DOHH2 (cell line): ENCODE measurements at regions not wholly inside any gene's neighbourhood (a gene's known extent, or its start where the extent isn't known, plus 50 kb on each side); places are given as distances from the start of the nearest gene placed in this dataset.

Experiments
- H3F3A ChIP-seq: fragments of 200-600 bp; sonication (generic), shearing (Covaris generic); 2 replicates; pipeline ENCODE4 v1.6.0; 2016; ENCODE audit warnings: antibody characterized with exemption, mild to moderate bottlenecking; ENCODE audit not compliant: control insufficient read depth, insufficient read depth
- H3K27ac ChIP-seq: fragments of 200-600 bp; sonication (generic); 2 replicates; pipeline ENCODE4 v1.5.1; 2014; ENCODE audit warnings: low read depth, mild to moderate bottlenecking, low read length, moderate library complexity
- H3K27me3 ChIP-seq: fragments of 200-600 bp; sonication (generic); 2 replicates; pipeline ENCODE4 v1.6.1; 2014; ENCODE audit warnings: mild to moderate bottlenecking, low read length, mixed read lengths; ENCODE audit not compliant: control insufficient read depth
- H3K36me3 ChIP-seq: fragments of 200-600 bp; sonication (generic); 2 replicates; pipeline ENCODE4 v1.6.1; 2014; ENCODE audit warnings: mild to moderate bottlenecking, low read length, moderate library complexity, mixed read lengths; ENCODE audit not compliant: control insufficient read depth
- H3K4me1 ChIP-seq: fragments of 200-600 bp; sonication (generic); 2 replicates; pipeline ENCODE4 v1.6.1; 2014; ENCODE audit warnings: mild to moderate bottlenecking, low read length, mixed read lengths; ENCODE audit not compliant: control insufficient read depth
- H3K4me2 ChIP-seq: fragments of 200-600 bp; sonication (generic); 2 replicates; pipeline ENCODE4 v1.6.0; 2014; ENCODE audit warnings: mild to moderate bottlenecking, low read length, moderate library complexity
- H3K4me3 ChIP-seq: fragments of 200-600 bp; sonication (generic); 2 replicates; pipeline ENCODE4 v1.5.1; 2014; ENCODE audit warnings: mild to moderate bottlenecking, low read length, mixed read lengths
- H3K79me2 ChIP-seq: fragments of 200-600 bp; sonication (generic); 2 replicates; pipeline ENCODE4 v1.6.1; 2014; ENCODE audit warnings: mild to moderate bottlenecking, low read length, mixed read lengths; ENCODE audit not compliant: control insufficient read depth
- H3K9me2 ChIP-seq: fragments of 200-600 bp; sonication (generic); replicated peaks from 2 replicates; pipeline ENCODE4 v1.6.1; 2014; ENCODE audit warnings: mild to moderate bottlenecking, low read length, mixed read lengths; ENCODE audit not compliant: control insufficient read depth
- H3K9me3 ChIP-seq: fragments of 200-600 bp; sonication (generic); 2 replicates; pipeline ENCODE4 v1.6.1; 2014; ENCODE audit warnings: antibody characterized with exemption, low read length, mixed read lengths; ENCODE audit not compliant: control insufficient read depth, insufficient read depth
- H4K20me1 ChIP-seq: fragments of 200-600 bp; sonication (generic); 2 replicates; pipeline ENCODE4 v1.6.0; 2014; ENCODE audit warnings: low read depth, mild to moderate bottlenecking, antibody characterized with exemption, low read length, moderate library complexity; ENCODE audit not compliant: control insufficient read depth, insufficient read depth
- CTCF ChIP-seq: fragments of 200-600 bp; sonication (generic); IDR thresholded peaks from one replicate; pipeline ENCODE4 v1.5.1; 2014; ENCODE audit warnings: antibody characterized with exemption, mild to moderate bottlenecking, low read depth, low read length; ENCODE audit not compliant: poor library complexity, severe bottlenecking
- EZH2phosphoT487 ChIP-seq: fragments of 200-600 bp; sonication (generic); IDR thresholded peaks from 2 replicates; pipeline ENCODE4 v1.6.1; 2017; ENCODE audit warnings: borderline replicate concordance, mild to moderate bottlenecking, antibody characterized with exemption, low read length, moderate library complexity, mixed read lengths

GRCh38 chr3:16121391-16121790, 53.1 kb upstream of the GALNT15 start:
- no peaks in the 10 kb centered on the region for H3K27me3 ChIP-seq
- TF ChIP-seq EZH2phosphoT487 (no peak), CTCF (no peak)
- H3K4me2 ChIP-seq: no peak overlapping the region
- no peak overlapping the region for H3K27ac ChIP-seq
- H3K79me2 ChIP-seq: no peaks in the 10 kb centered on the region
- H3F3A ChIP-seq: no peaks in the 10 kb centered on the region
- no peaks in the 10 kb centered on the region for H4K20me1 ChIP-seq
- H3K36me3 ChIP-seq: no peaks in the 10 kb centered on the region
- H3K4me1 ChIP-seq: no peaks in the 10 kb centered on the region
- H3K9me2 ChIP-seq: no peaks in the 10 kb centered on the region
- H3K9me3 ChIP-seq: no peaks in the 10 kb centered on the region
- no peak overlapping the region for H3K4me3 ChIP-seq

GRCh38 chr3:16122155-16122554, 52.3 kb upstream of the GALNT15 start:
- H3K4me2 ChIP-seq: no peak overlapping the region
- H3K27me3 ChIP-seq: no peaks in the 10 kb centered on the region
- H3F3A ChIP-seq: no peaks in the 10 kb centered on the region
- H3K4me1 ChIP-seq: no peaks in the 10 kb centered on the region
- H3K27ac ChIP-seq: no peak overlapping the region
- no peaks in the 10 kb centered on the region for H3K79me2 ChIP-seq
- H3K4me3 ChIP-seq: no peak overlapping the region
- TF ChIP-seq CTCF: no peak
- H3K9me2 ChIP-seq: no peaks in the 10 kb centered on the region
- H4K20me1 ChIP-seq: no peaks in the 10 kb centered on the region
- no peaks in the 10 kb centered on the region for H3K9me3 ChIP-seq
- no peaks in the 10 kb centered on the region for H3K36me3 ChIP-seq

GRCh38 chr3:16122661-16123060, 51.8 kb upstream of the GALNT15 start:
- no peaks in the 10 kb centered on the region for H3K9me2 ChIP-seq
- no peak overlapping the region for H3K27ac ChIP-seq
- no peaks in the 10 kb centered on the region for H3K27me3 ChIP-seq
- H3F3A ChIP-seq: no peaks in the 10 kb centered on the region
- H3K4me2 ChIP-seq: no peak overlapping the region
- TF ChIP-seq CTCF: no peak
- no peak for TF ChIP-seq EZH2phosphoT487
- H3K9me3 ChIP-seq: no peaks in the 10 kb centered on the region
- no peaks in the 10 kb centered on the region for H3K36me3 ChIP-seq
- no peaks in the 10 kb centered on the region for H3K4me1 ChIP-seq
- no peaks in the 10 kb centered on the region for H4K20me1 ChIP-seq
- H3K79me2 ChIP-seq: no peaks in the 10 kb centered on the region
- H3K4me3 ChIP-seq: no peak overlapping the region

GRCh38 chr3:16124636-16125035, 49.8 kb upstream of the GALNT15 start:
- TF ChIP-seq EZH2phosphoT487 (no peak), CTCF (no peak)
- Histone ChIP-seq H3K4me3 (no peak overlapping the region), H3K36me3 (no peaks in the 10 kb centered on the region), H3K79me2 (no peaks in the 10 kb centered on the region), H3K9me3 (no peaks in the 10 kb centered on the region), H3K9me2 (no peaks in the 10 kb centered on the region), H3K4me1 (no peaks in the 10 kb centered on the region), H3K27me3 (no peaks in the 10 kb centered on the region), H3K27ac (no peak overlapping the region), H3F3A (no peaks in the 10 kb centered on the region), H3K4me2 (no peak overlapping the region), H4K20me1 (no peaks in the 10 kb centered on the region)
